HL-60 (cell line): ENCODE measurements at regions not wholly inside any gene's neighbourhood (a gene's known extent, or its start where the extent isn't known, plus 50 kb on each side); places are given as distances from the start of the nearest gene placed in this dataset.

Source experiments
- POLR2AphosphoS5 ChIP-seq: IDR thresholded peaks from 2 replicates; pipeline ENCODE4 v1.6.1; 2012; ENCODE audit warnings: low read depth
- SPI1 ChIP-seq: IDR thresholded peaks from 2 replicates; pipeline ENCODE4 v1.6.1; 2012; ENCODE audit warnings: low read depth, mild to moderate bottlenecking, borderline replicate concordance
- TF ChIP-seq, protein P1 (sequence below): IDR thresholded peaks from one replicate; pipeline ENCODE4 v1.5.1; 2011; ENCODE audit warnings: low read length, control low read depth, inconsistent platforms; ENCODE audit not compliant: insufficient read depth
- TF ChIP-seq, protein P2 (sequence below): IDR thresholded peaks from 2 replicates; pipeline ENCODE4 v1.6.1; 2012; ENCODE audit warnings: low read depth; ENCODE audit not compliant: insufficient replicate concordance

DNA sequence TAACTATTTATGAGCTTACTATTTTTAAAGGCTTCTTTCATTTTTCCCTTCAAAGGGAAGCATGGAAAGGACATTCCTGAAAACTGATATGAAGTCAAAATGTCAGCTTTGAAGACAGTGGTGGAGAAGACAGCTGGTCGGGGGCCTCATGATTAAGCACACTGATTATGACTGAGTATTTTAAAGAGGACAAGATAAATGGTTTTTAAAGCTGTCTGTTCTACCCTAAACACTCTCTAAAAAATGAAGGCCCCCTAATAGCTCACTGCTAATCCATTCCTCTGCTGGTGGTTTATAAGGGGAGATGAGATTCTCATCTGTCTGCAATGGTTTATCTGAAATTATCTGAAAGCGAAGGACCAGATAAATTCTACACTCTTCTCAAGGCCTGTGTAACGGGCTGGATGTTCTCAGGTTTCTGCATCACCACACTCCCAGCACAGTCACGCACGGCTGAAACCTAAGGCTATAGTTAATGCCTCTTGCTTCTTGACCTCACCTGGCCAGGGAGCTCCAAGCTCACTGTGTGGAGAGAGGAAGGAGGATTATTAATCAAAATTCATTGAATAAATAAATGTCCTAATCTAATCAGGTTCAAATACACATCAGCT is 86.9 kb upstream of the DOCK9 start:
- TF ChIP-seq, protein P1, sequence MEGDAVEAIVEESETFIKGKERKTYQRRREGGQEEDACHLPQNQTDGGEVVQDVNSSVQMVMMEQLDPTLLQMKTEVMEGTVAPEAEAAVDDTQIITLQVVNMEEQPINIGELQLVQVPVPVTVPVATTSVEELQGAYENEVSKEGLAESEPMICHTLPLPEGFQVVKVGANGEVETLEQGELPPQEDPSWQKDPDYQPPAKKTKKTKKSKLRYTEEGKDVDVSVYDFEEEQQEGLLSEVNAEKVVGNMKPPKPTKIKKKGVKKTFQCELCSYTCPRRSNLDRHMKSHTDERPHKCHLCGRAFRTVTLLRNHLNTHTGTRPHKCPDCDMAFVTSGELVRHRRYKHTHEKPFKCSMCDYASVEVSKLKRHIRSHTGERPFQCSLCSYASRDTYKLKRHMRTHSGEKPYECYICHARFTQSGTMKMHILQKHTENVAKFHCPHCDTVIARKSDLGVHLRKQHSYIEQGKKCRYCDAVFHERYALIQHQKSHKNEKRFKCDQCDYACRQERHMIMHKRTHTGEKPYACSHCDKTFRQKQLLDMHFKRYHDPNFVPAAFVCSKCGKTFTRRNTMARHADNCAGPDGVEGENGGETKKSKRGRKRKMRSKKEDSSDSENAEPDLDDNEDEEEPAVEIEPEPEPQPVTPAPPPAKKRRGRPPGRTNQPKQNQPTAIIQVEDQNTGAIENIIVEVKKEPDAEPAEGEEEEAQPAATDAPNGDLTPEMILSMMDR = no peak
- TF ChIP-seq POLR2AphosphoS5 (no peak), SPI1 (no peak)
- TF ChIP-seq, protein P2, sequence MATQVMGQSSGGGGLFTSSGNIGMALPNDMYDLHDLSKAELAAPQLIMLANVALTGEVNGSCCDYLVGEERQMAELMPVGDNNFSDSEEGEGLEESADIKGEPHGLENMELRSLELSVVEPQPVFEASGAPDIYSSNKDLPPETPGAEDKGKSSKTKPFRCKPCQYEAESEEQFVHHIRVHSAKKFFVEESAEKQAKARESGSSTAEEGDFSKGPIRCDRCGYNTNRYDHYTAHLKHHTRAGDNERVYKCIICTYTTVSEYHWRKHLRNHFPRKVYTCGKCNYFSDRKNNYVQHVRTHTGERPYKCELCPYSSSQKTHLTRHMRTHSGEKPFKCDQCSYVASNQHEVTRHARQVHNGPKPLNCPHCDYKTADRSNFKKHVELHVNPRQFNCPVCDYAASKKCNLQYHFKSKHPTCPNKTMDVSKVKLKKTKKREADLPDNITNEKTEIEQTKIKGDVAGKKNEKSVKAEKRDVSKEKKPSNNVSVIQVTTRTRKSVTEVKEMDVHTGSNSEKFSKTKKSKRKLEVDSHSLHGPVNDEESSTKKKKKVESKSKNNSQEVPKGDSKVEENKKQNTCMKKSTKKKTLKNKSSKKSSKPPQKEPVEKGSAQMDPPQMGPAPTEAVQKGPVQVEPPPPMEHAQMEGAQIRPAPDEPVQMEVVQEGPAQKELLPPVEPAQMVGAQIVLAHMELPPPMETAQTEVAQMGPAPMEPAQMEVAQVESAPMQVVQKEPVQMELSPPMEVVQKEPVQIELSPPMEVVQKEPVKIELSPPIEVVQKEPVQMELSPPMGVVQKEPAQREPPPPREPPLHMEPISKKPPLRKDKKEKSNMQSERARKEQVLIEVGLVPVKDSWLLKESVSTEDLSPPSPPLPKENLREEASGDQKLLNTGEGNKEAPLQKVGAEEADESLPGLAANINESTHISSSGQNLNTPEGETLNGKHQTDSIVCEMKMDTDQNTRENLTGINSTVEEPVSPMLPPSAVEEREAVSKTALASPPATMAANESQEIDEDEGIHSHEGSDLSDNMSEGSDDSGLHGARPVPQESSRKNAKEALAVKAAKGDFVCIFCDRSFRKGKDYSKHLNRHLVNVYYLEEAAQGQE = no peak
